HCT116 (cell line): ENCODE measurements at regions not wholly inside any gene's neighbourhood (a gene's known extent, or its start where the extent isn't known, plus 50 kb on each side); places are given as distances from the start of the nearest gene placed in this dataset.

Experiments
- ATAC-seq: fragments of 200-7000 bp; cut with Tn5 transposase; 2 replicates; pipeline ENCODE4 v1.9.1; 2020; ENCODE audit warnings: mild to moderate bottlenecking, moderate library complexity
- BruUV-seq: library from RNA; stranded (reverse); fragments of 400-500 nt; replicated peaks from 2 replicates; lab custom pipeline; 2021; lab: Mats Ljungman, UMichigan
- CTCF ChIA-PET: fragments of 300-600 bp; sonication (Branson Sonifier 250); formaldehyde crosslinking; loops from one replicate; lab custom pipeline; 2021; ENCODE audit warnings: antibody characterized with exemption; lab: Charles Lee
- POLR2A ChIA-PET: fragments of 300-600, 350-600 bp; sonication (Branson Sonifier 250); formaldehyde crosslinking; loops from one replicate; lab custom pipeline; 2021; ENCODE audit warnings: antibody characterized with exemption; lab: Charles Lee
- RAD21 ChIA-PET, 2 experiments: fragments of 300-600 bp; sonication (Branson Sonifier 250); formaldehyde crosslinking; loops; one replicate each; lab custom pipeline; 2023; ENCODE audit warnings: low total read pairs in 2 of 2; ENCODE audit not compliant: uncharacterized antibody in 2 of 2, unreplicated experiment in 2 of 2, low non-redundant PET in 1 of 2; lab: Charles Lee
- DNase-seq: peaks from one replicate; pipeline ENCODE4 v3.0.0-alpha.2; 2010; ENCODE audit warnings: low read depth, low spot score
- H2AFZ ChIP-seq: fragments of 200-600 bp; shearing (Covaris generic), sonication (generic); 2 replicates; pipeline ENCODE4 v1.6.1; 2017; ENCODE audit warnings: low read depth, mixed run types, mixed read lengths, antibody characterized with exemption, low read length; ENCODE audit not compliant: poor library complexity, severe bottlenecking
- H3K27ac ChIP-seq: 2 replicates; pipeline ENCODE4 v1.5.1; 2012; ENCODE audit warnings: low read depth, low read length
- H3K27me3 ChIP-seq: fragments of 200-600 bp; sonication (generic); 2 replicates; pipeline ENCODE4 v1.6.1; 2016; ENCODE audit warnings: mixed run types, low read length, mixed read lengths; ENCODE audit not compliant: insufficient read depth
- H3K36me3 ChIP-seq, 2 experiments: fragments of 200-500 bp in 1 of 2; fragments of 200-600 bp in 1 of 2; sonication (Bioruptor generic) in 1 of 2; sonication (generic) in 1 of 2; 2 replicates each; pipeline versions ENCODE4 v1.5.1 to v1.6.1; 2014 to 2016; ENCODE audit warnings: low read length in 2 of 2, inconsistent platforms in 1 of 2, mixed read lengths in 1 of 2, mixed run types in 1 of 2; ENCODE audit not compliant: insufficient read depth in 2 of 2, control insufficient read depth in 1 of 2
- H3K4me1 ChIP-seq, 2 experiments: fragments of 200-600 bp in 1 of 2; sonication (generic) in 1 of 2; 2 replicates each; pipeline versions ENCODE4 v1.5.1 to v1.6.1; 2012 to 2017; ENCODE audit warnings: low read length in 2 of 2, inconsistent platforms in 1 of 2, mild to moderate bottlenecking in 1 of 2, mixed read lengths in 1 of 2, mixed run types in 1 of 2, moderate library complexity in 1 of 2; ENCODE audit not compliant: insufficient read depth in 2 of 2, control insufficient read depth in 1 of 2
- H3K4me2 ChIP-seq: fragments of 200-600 bp; sonication (generic); 2 replicates; pipeline ENCODE4 v1.6.1; 2017; ENCODE audit warnings: mixed run types, low read length, mixed read lengths
- H3K4me3 ChIP-seq, 2 experiments: fragments of 200-600 bp in 1 of 2; sonication (generic) in 1 of 2; replicated peaks in 1 of 2; 2 replicates each; pipeline ENCODE4 v1.5.1; 2011 to 2016; ENCODE audit warnings: low read length in 2 of 2, control low read depth in 1 of 2, low read depth in 1 of 2, mild to moderate bottlenecking in 1 of 2, mixed read lengths in 1 of 2, mixed run types in 1 of 2
- H3K79me2 ChIP-seq: fragments of 200-600 bp; sonication (generic); 2 replicates; pipeline ENCODE4 v1.6.1; 2017; ENCODE audit warnings: mild to moderate bottlenecking, mixed run types, low read length, moderate library complexity, mixed read lengths; ENCODE audit not compliant: insufficient read depth
- H3K9ac ChIP-seq: fragments of 200-600 bp; sonication (generic); 2 replicates; pipeline ENCODE4 v1.6.1; 2016; ENCODE audit warnings: low read length, mixed read lengths
- H3K9me2 ChIP-seq: fragments of 200-600 bp; sonication (generic), shearing (Covaris generic); 2 replicates; pipeline ENCODE4 v1.6.1; 2017; ENCODE audit warnings: mixed run types, mild to moderate bottlenecking, moderate library complexity; ENCODE audit not compliant: insufficient read depth
- H3K9me3 ChIP-seq, 2 experiments: fragments of 200-500 bp in 1 of 2; fragments of 200-600 bp in 1 of 2; sonication (Bioruptor generic) in 1 of 2; sonication (generic) in 1 of 2; 2 replicates each; pipeline ENCODE4 v1.6.1; 2014 to 2017; ENCODE audit warnings: low read length in 2 of 2, mixed read lengths in 2 of 2, inconsistent platforms in 1 of 2, low read depth in 1 of 2, mild to moderate bottlenecking in 1 of 2, mixed run types in 1 of 2, moderate library complexity in 1 of 2; ENCODE audit not compliant: control insufficient read depth in 1 of 2, insufficient read depth in 1 of 2
- H4K20me1 ChIP-seq: fragments of 200-600 bp; sonication (generic), shearing (Covaris generic); 2 replicates; pipeline ENCODE4 v1.6.1; 2017; ENCODE audit warnings: mixed run types, mild to moderate bottlenecking, moderate library complexity; ENCODE audit not compliant: insufficient read depth
- CBX3 ChIP-seq: IDR thresholded peaks from 2 replicates; pipeline ENCODE4 v1.6.1; 2012; ENCODE audit warnings: low read depth
- EGR1 ChIP-seq: IDR thresholded peaks from 2 replicates; pipeline ENCODE4 v1.6.1; 2012; ENCODE audit warnings: low read depth
- ELF1 ChIP-seq: IDR thresholded peaks from 2 replicates; pipeline ENCODE4 v1.6.1; 2012; ENCODE audit warnings: low read depth, borderline replicate concordance
- EZH2 ChIP-seq: fragments of 200-600 bp; sonication (generic); IDR thresholded peaks from 2 replicates; pipeline ENCODE4 v1.6.1; 2017; ENCODE audit warnings: antibody characterized with exemption, mixed run types
- EZH2phosphoT487 ChIP-seq: fragments of 200-600 bp; IDR thresholded peaks from 2 replicates; pipeline ENCODE4 v1.6.1; 2018; ENCODE audit warnings: antibody characterized with exemption, borderline replicate concordance
- FOSL1 ChIP-seq: IDR thresholded peaks from 2 replicates; pipeline ENCODE4 v1.6.1; 2012; ENCODE audit warnings: low read depth
- POLR2A ChIP-seq: IDR thresholded peaks from 2 replicates; pipeline ENCODE4 v1.7.0; 2011; ENCODE audit warnings: borderline replicate concordance; ENCODE audit not compliant: insufficient read depth, insufficient read length; ENCODE audit errors: extremely low read depth
- SIN3A ChIP-seq: IDR thresholded peaks from 2 replicates; pipeline ENCODE4 v1.6.1; 2012; ENCODE audit warnings: low read depth
- SP1 ChIP-seq: IDR thresholded peaks from 2 replicates; pipeline ENCODE4 v1.6.1; 2012; ENCODE audit warnings: low read depth
- SRF ChIP-seq: IDR thresholded peaks from 2 replicates; pipeline ENCODE4 v1.6.1; 2012; ENCODE audit warnings: low read depth
- TCF7L2 ChIP-seq: IDR thresholded peaks from 2 replicates; pipeline ENCODE4 v1.7.0; 2011; ENCODE audit warnings: borderline replicate concordance, inconsistent platforms; ENCODE audit not compliant: insufficient read depth, insufficient read length; ENCODE audit errors: extremely low read depth
- YY1 ChIP-seq: IDR thresholded peaks from 2 replicates; pipeline ENCODE4 v1.6.1; 2011; ENCODE audit warnings: low read length, low read depth, moderate library complexity, mild to moderate bottlenecking; ENCODE audit not compliant: insufficient replicate concordance; ENCODE audit errors: extremely low read depth
- ZFX ChIP-seq: fragments of 450-650 bp; IDR thresholded peaks from 2 replicates; pipeline ENCODE4 v1.6.1; 2017
- intact Hi-C: fragments of 100-400 bp; cut with micrococcal nuclease; formaldehyde crosslinking; loops from 2 replicates; pipeline ENCODE4 v1.10.0; 2022
- TF ChIP-seq, protein P1 (sequence below), 3 experiments: fragments of 200-600 bp in 1 of 3; sonication (generic) in 1 of 3; IDR thresholded peaks in 2 of 3; conservative IDR thresholded peaks in 1 of 3; 2 replicates each; pipeline ENCODE4 v1.5.1; 2012 to 2017; ENCODE audit warnings: low read depth in 2 of 3, low read length in 2 of 3, antibody characterized with exemption in 1 of 3, borderline replicate concordance in 1 of 3, control low read depth in 1 of 3, mild to moderate bottlenecking in 1 of 3, mixed read lengths in 1 of 3, mixed run types in 1 of 3, moderate library complexity in 1 of 3; ENCODE audit not compliant: insufficient read depth in 1 of 3

DNA sequence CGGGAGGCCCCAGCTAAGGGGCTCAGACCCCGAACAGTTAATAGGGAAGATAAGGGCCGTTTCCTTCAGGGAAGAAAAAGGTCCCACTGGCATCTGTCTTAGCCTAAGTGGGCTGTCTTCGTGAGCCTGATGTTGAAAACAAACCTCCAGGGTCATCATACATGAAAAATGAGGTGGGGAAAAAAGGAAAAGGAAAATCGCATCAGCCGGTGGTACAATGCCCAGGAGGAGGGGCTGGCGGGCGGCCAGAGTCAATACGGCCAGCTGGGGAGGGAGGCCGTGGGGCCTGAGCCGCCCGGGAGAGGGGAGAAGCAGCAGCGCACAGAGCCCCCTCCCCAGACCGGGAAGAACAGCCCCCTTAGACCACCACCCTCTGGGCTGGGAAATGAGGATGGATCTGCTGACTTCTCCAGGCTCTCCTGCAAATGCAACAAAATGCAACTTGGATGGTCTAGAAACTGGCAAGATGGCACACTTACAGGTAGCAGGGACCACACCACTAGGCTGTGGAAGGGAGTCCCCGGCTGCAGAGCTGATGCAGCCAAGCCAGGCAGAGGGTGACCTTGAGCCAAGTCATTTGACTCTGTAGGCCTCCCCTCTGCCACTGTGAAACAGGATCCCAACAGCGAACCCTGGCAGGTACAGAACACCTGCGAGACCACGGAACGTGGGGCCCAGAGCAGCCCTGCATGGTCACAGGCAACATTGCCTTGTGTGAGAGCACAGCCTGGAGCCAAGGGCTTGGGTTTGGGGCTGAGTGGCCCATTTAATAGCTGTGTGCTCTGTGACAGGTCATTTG, 448.5 kb downstream of the SOX9 start:
- no peak overlapping the region for H3K9ac ChIP-seq
- H3K4me1 ChIP-seq: peaks cover 0 to 23% of the 10 kb centered on the region in 2 experiments; a peak in 2 of 4 replicates
- H3K36me3 ChIP-seq: no peaks in the 10 kb centered on the region
- no peak overlapping the region for H3K27ac ChIP-seq
- H3K79me2 ChIP-seq: peaks cover 82% of the 10 kb centered on the region
- no peak for DNase-seq
- H2AFZ ChIP-seq: no peak overlapping the region
- intact Hi-C loops: loop anchor here (10.0 kb wide), 1 partner anchor 415 kb away; no protein-coding TSS in a partner anchor
- no peaks in the 10 kb centered on the region for H4K20me1 ChIP-seq
- no peak overlapping the region for H3K4me3 ChIP-seq
- no TSS peak for BruUV-seq
- H3K27me3 ChIP-seq: no peaks in the 10 kb centered on the region
- ChIA-PET RAD21 (no interaction called here), POLR2A (no interaction called here), CTCF (interaction anchor here (2.6 kb wide), 1 partner anchor 12 kb away, joined by 14 read pairs; no protein-coding TSS in a partner anchor)
- no peak overlapping the region for H3K4me2 ChIP-seq
- no peak for ATAC-seq
- TF ChIP-seq POLR2A (no peak), EZH2phosphoT487 (no peak), EZH2 (no peak), TCF7L2 (no peak), ELF1 (no peak), EGR1 (no peak), YY1 (no peak), SP1 (no peak), ZFX (no peak), SIN3A (no peak), SRF (no peak), FOSL1 (no peak), CBX3 (no peak)
- TF ChIP-seq, protein P1, sequence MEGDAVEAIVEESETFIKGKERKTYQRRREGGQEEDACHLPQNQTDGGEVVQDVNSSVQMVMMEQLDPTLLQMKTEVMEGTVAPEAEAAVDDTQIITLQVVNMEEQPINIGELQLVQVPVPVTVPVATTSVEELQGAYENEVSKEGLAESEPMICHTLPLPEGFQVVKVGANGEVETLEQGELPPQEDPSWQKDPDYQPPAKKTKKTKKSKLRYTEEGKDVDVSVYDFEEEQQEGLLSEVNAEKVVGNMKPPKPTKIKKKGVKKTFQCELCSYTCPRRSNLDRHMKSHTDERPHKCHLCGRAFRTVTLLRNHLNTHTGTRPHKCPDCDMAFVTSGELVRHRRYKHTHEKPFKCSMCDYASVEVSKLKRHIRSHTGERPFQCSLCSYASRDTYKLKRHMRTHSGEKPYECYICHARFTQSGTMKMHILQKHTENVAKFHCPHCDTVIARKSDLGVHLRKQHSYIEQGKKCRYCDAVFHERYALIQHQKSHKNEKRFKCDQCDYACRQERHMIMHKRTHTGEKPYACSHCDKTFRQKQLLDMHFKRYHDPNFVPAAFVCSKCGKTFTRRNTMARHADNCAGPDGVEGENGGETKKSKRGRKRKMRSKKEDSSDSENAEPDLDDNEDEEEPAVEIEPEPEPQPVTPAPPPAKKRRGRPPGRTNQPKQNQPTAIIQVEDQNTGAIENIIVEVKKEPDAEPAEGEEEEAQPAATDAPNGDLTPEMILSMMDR (IDR thresholded peaks at IDR 0.05 in 2 of 3, conservative IDR thresholded peaks at IDR 0.05 in 1 of 3; ENCODE audit: borderline replicate concordance in 1 of 3, insufficient read depth in 1 of 3, low read depth in 2 of 3, low read length in 2 of 3): no peak
- H3K9me3 ChIP-seq: no peaks in the 10 kb centered on the region
- H3K9me2 ChIP-seq: no peaks in the 10 kb centered on the region
